H1 (cell line): ENCODE measurements at regions not wholly inside any gene's neighbourhood (a gene's known extent, or its start where the extent isn't known, plus 50 kb on each side); places are given as distances from the start of the nearest gene placed in this dataset.

Experiments used
- CTCF ChIA-PET: fragments of 300-600 bp; sonication (Branson Sonifier 250); formaldehyde crosslinking; loops from one replicate; lab custom pipeline; 2021; ENCODE audit not compliant: partially characterized antibody; lab: Charles Lee
- POLR2A ChIA-PET: fragments of 300-600 bp; sonication (Branson Sonifier 250); formaldehyde crosslinking; loops from one replicate; lab custom pipeline; 2021; ENCODE audit warnings: inconsistent platforms; ENCODE audit not compliant: partially characterized antibody; lab: Charles Lee
- DNase-seq, 2 experiments: peaks; one replicate each; pipeline versions ENCODE4 v3.0.0 to v3.0.0-alpha.2; 2010 to 2022; ENCODE audit warnings: low spot score in 2 of 2, low read depth in 1 of 2, mixed read lengths in 1 of 2
- FAIRE-seq: peaks from 2 replicates; lab custom pipeline; 2011; peaks lifted over from hg19 to GRCh38; lab: Jason Lieb, UNC
- H2AFZ ChIP-seq: 2 replicates; pipeline ENCODE4 v1.8.1; 2012; ENCODE audit warnings: low read length, inconsistent platforms
- H2AK5ac ChIP-seq: 2 replicates; pipeline ENCODE4 v1.6.1; 2013; ENCODE audit warnings: low read depth, low read length
- H2BK120ac ChIP-seq: replicated peaks from 2 replicates; pipeline ENCODE3; 2013; ENCODE audit warnings: low read depth, low read length, inconsistent platforms
- H2BK12ac ChIP-seq: 2 replicates; pipeline ENCODE4 v1.6.1; 2013; ENCODE audit warnings: low read depth, low read length
- H2BK15ac ChIP-seq: 2 replicates; pipeline ENCODE4 v1.6.1; 2013; ENCODE audit warnings: low read length
- H2BK20ac ChIP-seq: 2 replicates; pipeline ENCODE4 v1.6.1; 2013; ENCODE audit warnings: low read length
- H2BK5ac ChIP-seq: 2 replicates; pipeline ENCODE4 v1.6.1; 2013; ENCODE audit warnings: low read depth, low read length
- H3K14ac ChIP-seq: 2 replicates; pipeline ENCODE4 v1.6.1; 2013; ENCODE audit warnings: inconsistent platforms; ENCODE audit not compliant: insufficient read length
- H3K18ac ChIP-seq: 2 replicates; pipeline ENCODE4 v1.6.1; 2013; ENCODE audit warnings: low read length; ENCODE audit errors: extremely low read depth
- H3K23ac ChIP-seq: 2 replicates; pipeline ENCODE4 v1.6.1; 2013; ENCODE audit warnings: inconsistent platforms; ENCODE audit not compliant: insufficient read length
- H3K23me2 ChIP-seq: 2 replicates; pipeline ENCODE4 v1.6.1; 2013; ENCODE audit warnings: low read depth, low read length
- H3K27ac ChIP-seq: 2 replicates; pipeline ENCODE4 v1.6.1; 2011; ENCODE audit warnings: low read depth, low read length, inconsistent platforms
- H3K27me3 ChIP-seq, 4 experiments: replicated peaks in 1 of 4; 1 replicate in 1 of 4; 2 replicates in 3 of 4; pipeline versions ENCODE4 v1.6.1 to v1.8.1; 2011 to 2013; ENCODE audit warnings: low read length in 3 of 4, mild to moderate bottlenecking in 3 of 4, inconsistent platforms in 2 of 4, mixed read lengths in 2 of 4, moderate library complexity in 1 of 4; ENCODE audit not compliant: control insufficient read depth in 3 of 4, insufficient read depth in 3 of 4; ENCODE audit errors: extremely low read depth in 1 of 4
- H3K36me3 ChIP-seq, 4 experiments: 2 replicates each; pipeline versions ENCODE4 v1.6.1 to v1.8.1; 2011 to 2013; ENCODE audit warnings: mild to moderate bottlenecking in 4 of 4, low read length in 3 of 4, moderate library complexity in 2 of 4, control low read depth in 1 of 4, inconsistent platforms in 1 of 4; ENCODE audit not compliant: insufficient read depth in 4 of 4, control insufficient read depth in 2 of 4
- H3K4ac ChIP-seq: replicated peaks from 2 replicates; pipeline ENCODE3; 2013; ENCODE audit warnings: low read length, low read depth, mixed read lengths, inconsistent platforms; ENCODE audit not compliant: insufficient read length
- H3K4me1 ChIP-seq, 4 experiments: replicated peaks in 1 of 4; 1 replicate in 1 of 4; 2 replicates in 3 of 4; pipeline versions ENCODE4 v1.6.1 to v1.8.1; 2011 to 2013; ENCODE audit warnings: low read length in 3 of 4, inconsistent platforms in 2 of 4, mixed read lengths in 1 of 4; ENCODE audit not compliant: insufficient read depth in 4 of 4, control insufficient read depth in 3 of 4
- H3K4me2 ChIP-seq, 2 experiments: 2 replicates each; pipeline versions ENCODE4 v1.6.1 to v1.8.1; 2011 to 2013; ENCODE audit warnings: low read depth in 2 of 2, low read length in 2 of 2, control low read depth in 1 of 2, inconsistent platforms in 1 of 2, mild to moderate bottlenecking in 1 of 2; ENCODE audit not compliant: insufficient read depth in 1 of 2
- H3K4me3 ChIP-seq, 4 experiments: fragments of 200-600, 300-600 bp in 1 of 4; sonication (generic), shearing (Covaris generic), sonication (Bioruptor Twin) in 1 of 4; 2 replicates each; pipeline versions ENCODE4 v1.5.1 to v1.8.1; 2011 to 2016; ENCODE audit warnings: low read length in 4 of 4, low read depth in 3 of 4, control low read depth in 2 of 4, inconsistent platforms in 2 of 4, mild to moderate bottlenecking in 2 of 4, mixed read lengths in 1 of 4, moderate library complexity in 1 of 4; ENCODE audit not compliant: insufficient read depth in 2 of 4; ENCODE audit errors: extremely low read depth in 1 of 4
- H3K56ac ChIP-seq: replicated peaks from 2 replicates; pipeline ENCODE3; 2013; ENCODE audit warnings: low read depth, mild to moderate bottlenecking, mixed read lengths, low read length, inconsistent platforms; ENCODE audit not compliant: insufficient read length
- H3K79me1 ChIP-seq: 2 replicates; pipeline ENCODE4 v1.6.1; 2013; ENCODE audit warnings: low read depth, low read length, control low read depth
- H3K79me2 ChIP-seq, 2 experiments: 2 replicates each; pipeline versions ENCODE4 v1.6.1 to v1.8.1; 2012 to 2013; ENCODE audit warnings: low read length in 2 of 2, mild to moderate bottlenecking in 2 of 2, inconsistent platforms in 1 of 2; ENCODE audit not compliant: insufficient read depth in 2 of 2, control insufficient read depth in 1 of 2
- H3K9ac ChIP-seq, 4 experiments: replicated peaks in 1 of 4; 1 replicate in 1 of 4; 2 replicates in 3 of 4; pipeline versions ENCODE4 v1.6.1 to v1.8.1; 2011 to 2013; ENCODE audit warnings: low read depth in 3 of 4, low read length in 3 of 4, control low read depth in 2 of 4, mild to moderate bottlenecking in 2 of 4, moderate library complexity in 2 of 4, inconsistent platforms in 1 of 4; ENCODE audit errors: extremely low read depth in 1 of 4
- H3K9me3 ChIP-seq, 2 experiments: 2 replicates each; pipeline versions ENCODE4 v1.6.1 to v1.8.1; 2012 to 2013; ENCODE audit warnings: mild to moderate bottlenecking in 2 of 2, moderate library complexity in 2 of 2, control low read depth in 1 of 2, inconsistent platforms in 1 of 2, low read depth in 1 of 2, low read length in 1 of 2, mixed read lengths in 1 of 2; ENCODE audit not compliant: insufficient read depth in 2 of 2
- H4K20me1 ChIP-seq, 2 experiments: replicated peaks in 1 of 2; 2 replicates each; pipeline versions ENCODE3 to v1.8.1; 2011 to 2013; ENCODE audit warnings: inconsistent platforms in 2 of 2, low read length in 2 of 2, mild to moderate bottlenecking in 1 of 2; ENCODE audit not compliant: insufficient read depth in 2 of 2, control insufficient read depth in 1 of 2
- H4K5ac ChIP-seq: 2 replicates; pipeline ENCODE4 v1.6.1; 2013; ENCODE audit warnings: low read length, low read depth, mixed read lengths, inconsistent platforms; ENCODE audit not compliant: insufficient read length
- H4K8ac ChIP-seq: 2 replicates; pipeline ENCODE4 v1.8.0; 2013; ENCODE audit warnings: mild to moderate bottlenecking, moderate library complexity, low read length, inconsistent platforms; ENCODE audit not compliant: insufficient read depth; ENCODE audit errors: extremely low read depth
- H4K91ac ChIP-seq: replicated peaks from 2 replicates; pipeline ENCODE3; 2013; ENCODE audit warnings: low read length, mixed read lengths, inconsistent platforms; ENCODE audit not compliant: insufficient read length
- CTBP2 ChIP-seq: IDR thresholded peaks from 2 replicates; pipeline ENCODE4 v1.7.0; 2011; ENCODE audit warnings: borderline replicate concordance, mild to moderate bottlenecking, moderate library complexity, mixed read lengths, low read length; ENCODE audit not compliant: insufficient read depth, insufficient read length
- CTCF ChIP-seq, 3 experiments: IDR thresholded peaks; 1 replicate in 2 of 3; 2 replicates in 1 of 3; pipeline versions ENCODE4 v1.5.1 to v1.6.1; 2011; ENCODE audit warnings: low read length in 3 of 3, mild to moderate bottlenecking in 3 of 3, inconsistent platforms in 2 of 3, low read depth in 1 of 3, moderate library complexity in 1 of 3; ENCODE audit not compliant: insufficient read depth in 1 of 3; ENCODE audit errors: control extremely low read depth in 1 of 3
- FOSL1 ChIP-seq: IDR thresholded peaks from 2 replicates; pipeline ENCODE4 v1.6.1; 2011; ENCODE audit warnings: mild to moderate bottlenecking, low read depth, low read length, moderate library complexity; ENCODE audit not compliant: insufficient read depth
- HDAC2 ChIP-seq, 2 experiments: fragments of 300-600 bp in 1 of 2; sonication (generic) in 1 of 2; IDR thresholded peaks; 2 replicates each; pipeline ENCODE4 v1.6.1; 2011 to 2012; ENCODE audit warnings: low read depth in 2 of 2, low read length in 2 of 2, mild to moderate bottlenecking in 2 of 2, moderate library complexity in 2 of 2, borderline replicate concordance in 1 of 2, inconsistent platforms in 1 of 2
- RAD21 ChIP-seq, 2 experiments: IDR thresholded peaks in 1 of 2; conservative IDR thresholded peaks in 1 of 2; 2 replicates each; pipeline ENCODE4 v1.6.1; 2011; ENCODE audit warnings: low read depth in 2 of 2, low read length in 2 of 2, improper control_type of control experiment in 1 of 2, inconsistent platforms in 1 of 2, mild to moderate bottlenecking in 1 of 2, moderate library complexity in 1 of 2
- WGBS, 2 experiments: shearing (Covaris generic) in 1 of 2; methylation state at CpG; one replicate each; pipeline versions ENCODE4 v1.1.6 to v1.1.7; 2013 to 2015; ENCODE audit warnings: low lambda C conversion rate in 2 of 2, mixed read lengths in 2 of 2, inconsistent platforms in 1 of 2, low coverage in 1 of 2, missing lambda C conversion rate in 1 of 2; ENCODE audit not compliant: insufficient replicate concordance in 2 of 2, insufficient coverage in 1 of 2, insufficient read length in 1 of 2; ENCODE audit errors: extremely low coverage in 1 of 2, missing lambda C conversion rate in 1 of 2; 5-methylcytosine and 5-hydroxymethylcytosine counted together

GRCh38 chr11:115042002-115042401 lies 363.7 kb downstream of the NXPE2 start:
- Histone ChIP-seq H2AK5ac (no peak overlapping the region), H4K8ac (no peak overlapping the region), H2BK15ac (no peak overlapping the region), H3K9me3 (no peaks in the 10 kb centered on the region), H3K79me1 (no peaks in the 10 kb centered on the region), H4K20me1 (no peaks in the 10 kb centered on the region), H3K14ac (no peak overlapping the region), H3K4ac (no peak overlapping the region), H3K4me2 (no peak overlapping the region), H3K23me2 (no peaks in the 10 kb centered on the region), H4K5ac (no peak overlapping the region), H2BK120ac (no peak overlapping the region), H3K36me3 (0 out of 8 replicates have a peak, but pooled peaks cover 0 to 2% (median 0%) of the 10 kb centered on the region in 4 experiments), H3K27ac (no peak overlapping the region), H3K4me3 (no peak overlapping the region), H3K27me3 (no peaks in the 10 kb centered on the region), H3K79me2 (no peaks in the 10 kb centered on the region), H3K4me1 (no peaks in the 10 kb centered on the region), H4K91ac (no peak overlapping the region), H2BK5ac (no peak overlapping the region), H2BK12ac (no peak overlapping the region), H2AFZ (no peak overlapping the region), H3K56ac (no peak overlapping the region), H3K9ac (no peak overlapping the region), H3K23ac (no peak overlapping the region), H3K18ac (no peak overlapping the region), H2BK20ac (no peak overlapping the region)
- FAIRE-seq (no peak), DNase-seq (no peak)
- POLR2A ChIA-PET = no interaction called here
- CTCF ChIA-PET = interaction anchor here (0.9 kb wide), 1 partner anchor 149 kb away, joined by 4 read pairs; no protein-coding TSS in a partner anchor
- TF ChIP-seq CTBP2 (no peak), CTCF (IDR thresholded peaks at IDR 0.05; ENCODE audit: control extremely low read depth in 1 of 3, insufficient read depth in 1 of 3, low read depth in 1 of 3, low read length in 3 of 3) (peak; percentile 37 to 50 (median 42)), FOSL1 (no peak), HDAC2 (IDR thresholded peaks at IDR 0.05; ENCODE audit: borderline replicate concordance in 1 of 2, low read depth in 2 of 2, low read length in 2 of 2) (no peak), RAD21 (IDR thresholded peaks at IDR 0.05 in 1 of 2, conservative IDR thresholded peaks at IDR 0.05 in 1 of 2; ENCODE audit: low read depth in 2 of 2, low read length in 2 of 2) (peak; percentile 41 to 60; a peak in 3 of 4 replicates)
- WGBS, 2 experiments = 82% methylated on average over 3 of the region's 3 CpGs; no CpG with 5 or more reads in 1 of the 2 experiments
